ENCODE measurements at regions not wholly inside any gene's neighbourhood (a gene's known extent, or its start where the extent isn't known, plus 50 kb on each side); places are given as distances from the start of the nearest gene placed in this dataset.

GRCh38 chr4:36553453-36553852 is 272.0 kb downstream of the DTHD1 start:
- TF ChIP-seq POLR2A (IDR thresholded peaks at IDR 0.05): no peak
- TF ChIP-seq, protein P1, sequence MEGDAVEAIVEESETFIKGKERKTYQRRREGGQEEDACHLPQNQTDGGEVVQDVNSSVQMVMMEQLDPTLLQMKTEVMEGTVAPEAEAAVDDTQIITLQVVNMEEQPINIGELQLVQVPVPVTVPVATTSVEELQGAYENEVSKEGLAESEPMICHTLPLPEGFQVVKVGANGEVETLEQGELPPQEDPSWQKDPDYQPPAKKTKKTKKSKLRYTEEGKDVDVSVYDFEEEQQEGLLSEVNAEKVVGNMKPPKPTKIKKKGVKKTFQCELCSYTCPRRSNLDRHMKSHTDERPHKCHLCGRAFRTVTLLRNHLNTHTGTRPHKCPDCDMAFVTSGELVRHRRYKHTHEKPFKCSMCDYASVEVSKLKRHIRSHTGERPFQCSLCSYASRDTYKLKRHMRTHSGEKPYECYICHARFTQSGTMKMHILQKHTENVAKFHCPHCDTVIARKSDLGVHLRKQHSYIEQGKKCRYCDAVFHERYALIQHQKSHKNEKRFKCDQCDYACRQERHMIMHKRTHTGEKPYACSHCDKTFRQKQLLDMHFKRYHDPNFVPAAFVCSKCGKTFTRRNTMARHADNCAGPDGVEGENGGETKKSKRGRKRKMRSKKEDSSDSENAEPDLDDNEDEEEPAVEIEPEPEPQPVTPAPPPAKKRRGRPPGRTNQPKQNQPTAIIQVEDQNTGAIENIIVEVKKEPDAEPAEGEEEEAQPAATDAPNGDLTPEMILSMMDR (IDR thresholded peaks at IDR 0.05): no peak

Measured in ovary (tissue), 3 donors.